Stimulated activated CD8-positive, alpha-beta memory T cell treated with anti-CD3 and anti-CD28 coated beads, Interleukin-15, amount 100 ng/mL, for 1 hour (primary cell): ENCODE measurements at regions not wholly inside any gene's neighbourhood (a gene's known extent, or its start where the extent isn't known, plus 50 kb on each side); places are given as distances from the start of the nearest gene placed in this dataset.

Experiments used
- DNase-seq: peaks from one replicate; pipeline ENCODE4 v3.0.0-alpha.2; 2020; ENCODE audit warnings: low read depth

DNA sequence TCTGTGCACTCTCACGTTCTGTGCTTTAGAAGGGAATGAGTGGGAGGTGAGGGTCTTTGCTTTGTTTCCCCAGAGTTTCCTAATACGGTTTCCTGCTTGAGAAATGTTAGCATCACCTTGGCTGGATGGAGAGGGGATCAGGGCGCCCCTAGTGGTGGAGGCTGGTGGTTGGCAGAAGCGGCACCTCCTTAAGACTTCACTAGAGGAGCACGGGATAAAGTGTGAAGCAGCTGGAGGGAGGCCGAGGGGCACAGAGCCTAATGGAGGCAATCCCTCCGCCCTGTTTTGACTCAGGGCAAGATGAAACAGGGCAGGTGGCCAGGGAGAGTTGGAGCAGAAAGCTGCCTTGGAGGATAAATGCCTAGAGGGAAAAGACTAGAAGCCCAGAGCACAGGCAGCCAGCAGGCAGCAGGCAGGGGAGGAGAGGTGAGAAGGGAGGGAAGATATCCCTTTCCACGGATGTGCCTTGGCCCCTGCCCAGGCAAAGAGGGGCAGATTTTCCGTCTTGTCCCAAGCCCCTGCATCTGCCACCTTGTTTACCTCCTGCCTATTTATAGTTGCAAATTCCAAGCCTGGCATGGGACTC is 56.0 kb upstream of the BTRC start:
- peak; percentile 65 for DNase-seq

DNA sequence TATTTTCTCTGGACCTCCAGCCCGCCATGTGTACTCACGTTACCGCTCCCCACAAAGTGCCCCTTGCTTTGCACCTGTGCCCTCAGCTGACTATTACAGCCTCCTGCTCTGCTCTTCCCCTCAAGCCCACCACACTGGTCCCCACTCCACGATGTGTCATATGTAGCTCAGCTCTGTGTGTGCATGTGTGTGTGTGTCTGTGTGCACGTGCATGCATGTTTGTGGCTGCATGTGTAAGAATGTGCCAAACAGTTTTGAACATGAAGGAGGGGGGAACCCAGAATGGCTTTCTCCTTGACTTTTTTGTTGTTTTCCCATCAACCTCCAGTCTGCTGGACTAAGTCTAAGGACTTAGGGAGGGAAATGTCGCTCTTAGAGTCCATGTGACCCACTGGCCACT is 54.8 kb upstream of the BTRC start:
- DNase-seq, result no peak

GRCh38 chr10:101301111-101301731 is 52.7 kb upstream of the BTRC start:
- peak; percentile 16 for DNase-seq

- DNase-seq, result no peak
Observed at GRCh38 chr10:101303087-101303703, 50.8 kb upstream of the BTRC start.
